Psoas muscle (tissue), 7 donors: ENCODE measurements at regions not wholly inside any gene's neighbourhood (a gene's known extent, or its start where the extent isn't known, plus 50 kb on each side); places are given as distances from the start of the nearest gene placed in this dataset.

Experiments used
- ATAC-seq, 4 donors: fragments of 200-7000 bp; cut with Tn5 transposase; one replicate each; pipeline ENCODE4 v1.9.1; 2020; ENCODE audit warnings: moderate library complexity in 3 of 4, mild to moderate bottlenecking in 2 of 4
- DNase-seq, 2 donors: peaks; one replicate each; pipeline ENCODE4 v3.0.0-alpha.2; 2020
- H3K27ac ChIP-seq: fragments of 200-600 bp; one replicate; pipeline ENCODE4 v1.8.0; 2022
- H3K27me3 ChIP-seq, 3 donors: fragments of 200-600 bp in 1 of 3; one replicate each; pipeline versions ENCODE4 v1.6.1 to v1.8.0; 2013 to 2022; ENCODE audit warnings: low read length in 2 of 3, mild to moderate bottlenecking in 2 of 3, moderate library complexity in 1 of 3; ENCODE audit not compliant: insufficient read depth in 3 of 3
- H3K36me3 ChIP-seq, 2 donors: fragments of 200-600 bp in 1 of 2; one replicate each; pipeline versions ENCODE4 v1.6.1 to v1.8.0; 2013 to 2022; ENCODE audit warnings: low read depth in 1 of 2, mild to moderate bottlenecking in 1 of 2, moderate library complexity in 1 of 2; ENCODE audit not compliant: insufficient read depth in 1 of 2
- H3K4me1 ChIP-seq: fragments of 200-600 bp; one replicate; pipeline ENCODE4 v1.8.0; 2022
- H3K4me3 ChIP-seq: fragments of 200-600 bp; one replicate; pipeline ENCODE4 v1.8.0; 2022; ENCODE audit warnings: mild to moderate bottlenecking
- H3K9me3 ChIP-seq: fragments of 200-600 bp; one replicate; pipeline ENCODE4 v1.8.0; 2022
- WGBS, 3 donors: extraction: QIAGEN DNeasy Blood & Tissue Kit; methylation state at CpG; one replicate each; pipeline versions ENCODE4 v1.1.6 to v1.1.7; 2013; 5-methylcytosine and 5-hydroxymethylcytosine counted together
- intact Hi-C, 2 donors: fragments of 100-400 bp; cut with DNase I; formaldehyde crosslinking; loops; one replicate each; pipeline versions ENCODE4 v1.11.0 to v1.14.2; 2022
- TF ChIP-seq, protein P1 (sequence below): fragments of 200-600 bp; IDR thresholded peaks from one replicate; pipeline ENCODE4 v1.8.0; 2022; ENCODE audit warnings: antibody characterized with exemption
- donor health status: healthy with polysubstance abuse.
- donor health status: DM: no; HTN: no; CAD: no; lungs with moderate emphysema.
- donor health status: Bipolar disorder and iron deficiency.
- donor health status: healthy.
- donor health status: DM: yes; HTN: yes; CAD: no.
- donor health status: DM: no; HTN: no; CAD: no.
- donor health status: DM: yes; HTN: yes; CAD: no.

DNA sequence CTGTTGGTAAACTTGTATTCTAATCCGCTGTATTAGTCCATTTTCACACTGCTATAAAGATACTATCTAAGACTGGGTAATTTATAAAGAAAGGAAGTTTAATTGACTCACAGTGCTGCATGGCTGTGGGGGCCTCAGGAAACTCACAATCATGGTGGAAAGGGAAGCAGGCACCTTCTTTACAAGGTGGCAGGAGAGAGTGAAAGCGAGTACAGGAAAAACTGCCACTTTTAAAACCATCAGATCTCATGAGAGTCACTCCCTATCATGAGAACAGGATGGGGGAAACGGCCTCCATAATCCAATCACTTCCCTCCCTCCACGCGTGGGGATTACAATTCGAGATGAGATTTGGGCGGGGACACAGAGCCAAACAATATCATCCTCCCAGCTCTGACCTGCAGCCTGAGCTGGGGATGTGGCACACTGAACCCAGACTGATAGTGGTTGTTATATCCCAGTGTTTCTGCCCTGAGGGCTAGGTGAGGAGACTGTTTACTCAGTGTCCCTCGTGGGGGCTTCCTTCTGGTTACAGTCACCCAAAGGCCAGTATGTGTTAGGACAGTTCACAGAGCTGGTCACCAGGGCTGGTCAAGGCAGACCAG lies 488.3 kb downstream of the KDM4C start:
- H3K27me3 ChIP-seq = no peaks in the 10 kb centered on the region
- no peaks in the 10 kb centered on the region for H3K9me3 ChIP-seq
- intact Hi-C loops = no loop called here
- TF ChIP-seq, protein P1, sequence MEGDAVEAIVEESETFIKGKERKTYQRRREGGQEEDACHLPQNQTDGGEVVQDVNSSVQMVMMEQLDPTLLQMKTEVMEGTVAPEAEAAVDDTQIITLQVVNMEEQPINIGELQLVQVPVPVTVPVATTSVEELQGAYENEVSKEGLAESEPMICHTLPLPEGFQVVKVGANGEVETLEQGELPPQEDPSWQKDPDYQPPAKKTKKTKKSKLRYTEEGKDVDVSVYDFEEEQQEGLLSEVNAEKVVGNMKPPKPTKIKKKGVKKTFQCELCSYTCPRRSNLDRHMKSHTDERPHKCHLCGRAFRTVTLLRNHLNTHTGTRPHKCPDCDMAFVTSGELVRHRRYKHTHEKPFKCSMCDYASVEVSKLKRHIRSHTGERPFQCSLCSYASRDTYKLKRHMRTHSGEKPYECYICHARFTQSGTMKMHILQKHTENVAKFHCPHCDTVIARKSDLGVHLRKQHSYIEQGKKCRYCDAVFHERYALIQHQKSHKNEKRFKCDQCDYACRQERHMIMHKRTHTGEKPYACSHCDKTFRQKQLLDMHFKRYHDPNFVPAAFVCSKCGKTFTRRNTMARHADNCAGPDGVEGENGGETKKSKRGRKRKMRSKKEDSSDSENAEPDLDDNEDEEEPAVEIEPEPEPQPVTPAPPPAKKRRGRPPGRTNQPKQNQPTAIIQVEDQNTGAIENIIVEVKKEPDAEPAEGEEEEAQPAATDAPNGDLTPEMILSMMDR = no peak
- H3K36me3 ChIP-seq = no peaks in the 10 kb centered on the region
- DNase-seq (no peak), ATAC-seq (no peak)
- no peak overlapping the region for H3K4me3 ChIP-seq
- no peaks in the 10 kb centered on the region for H3K4me1 ChIP-seq
- WGBS, 3 donors = 78 to 81% (median 79%) methylated on average over 8 of the region's 8 CpGs
- H3K27ac ChIP-seq = no peak overlapping the region

DNA sequence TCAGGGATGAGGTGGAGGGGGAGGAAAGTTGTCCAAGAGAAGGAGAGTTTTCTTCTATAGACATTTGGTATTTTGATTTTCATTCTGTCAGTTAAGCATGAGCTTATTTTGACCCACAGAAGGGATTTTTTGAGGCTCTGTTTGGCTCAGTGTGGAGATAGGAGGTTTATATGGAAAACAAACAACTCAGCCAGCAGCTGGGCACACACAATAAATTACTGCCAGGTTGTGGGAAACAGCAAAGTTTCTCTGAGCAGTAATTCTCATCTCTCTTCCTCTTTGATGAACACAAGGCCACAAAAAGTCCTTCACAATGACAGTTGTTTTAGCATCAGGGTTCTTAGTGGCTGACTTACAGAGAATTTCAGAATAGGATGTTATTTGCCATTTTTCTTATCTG lies 486.1 kb downstream of the KDM4C start:
- no peaks in the 10 kb centered on the region for H3K4me1 ChIP-seq
- no peaks in the 10 kb centered on the region for H3K27me3 ChIP-seq
- no peak overlapping the region for H3K27ac ChIP-seq
- intact Hi-C loops = no loop called here
- no peak overlapping the region for H3K4me3 ChIP-seq
- no peak for DNase-seq
- H3K36me3 ChIP-seq = no peaks in the 10 kb centered on the region
- no peak for ATAC-seq
- TF ChIP-seq, protein P1 = no peak
- H3K9me3 ChIP-seq = no peaks in the 10 kb centered on the region

DNA sequence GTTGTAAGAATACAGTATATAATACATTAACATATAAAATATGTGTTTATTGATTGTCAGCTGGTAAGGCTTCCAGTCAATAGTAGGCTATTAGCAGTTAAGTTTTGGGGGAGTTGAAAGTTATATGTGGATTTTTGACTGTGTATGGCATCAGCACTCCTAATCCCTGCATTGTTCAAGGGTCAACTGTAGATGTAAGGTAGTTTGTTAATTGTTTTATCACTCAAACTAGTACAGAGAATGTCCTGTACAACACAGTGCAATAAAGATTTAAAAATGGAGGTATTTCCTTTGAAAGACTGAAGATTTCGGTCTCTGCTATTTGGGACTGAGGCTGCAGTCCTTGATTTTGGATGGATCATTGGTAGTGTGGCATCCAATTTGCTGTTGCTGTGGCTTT lies 484.4 kb downstream of the KDM4C start:
- DNase-seq = no peak
- no peak overlapping the region for H3K27ac ChIP-seq
- 97 to 100% (median 97%) methylated on average over 1 of the region's 1 CpG for WGBS, 3 donors
- no peaks in the 10 kb centered on the region for H3K27me3 ChIP-seq
- no peaks in the 10 kb centered on the region for H3K36me3 ChIP-seq
- intact Hi-C loops = no loop called here
- TF ChIP-seq, protein P1 = no peak
- H3K4me3 ChIP-seq = no peak overlapping the region
- no peak for ATAC-seq
- H3K4me1 ChIP-seq = no peaks in the 10 kb centered on the region
- no peaks in the 10 kb centered on the region for H3K9me3 ChIP-seq

DNA sequence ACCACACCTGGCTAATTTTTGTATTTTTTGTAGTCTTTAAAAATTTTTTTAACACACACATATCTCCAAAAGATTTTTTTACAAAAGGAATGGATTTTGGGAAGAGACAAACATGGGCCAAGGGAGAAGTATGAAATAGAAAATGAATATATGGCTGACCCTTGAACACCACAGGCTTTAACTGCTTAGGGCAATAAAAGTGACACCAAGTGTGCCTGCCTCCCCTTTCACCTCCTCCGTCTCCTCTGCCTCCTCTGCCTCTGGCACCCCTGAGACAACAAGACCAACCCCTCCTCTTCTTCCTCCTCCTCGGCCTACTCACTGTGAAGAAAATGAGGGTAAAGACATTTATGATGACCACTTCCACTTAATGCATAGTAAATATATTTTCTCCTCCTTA lies 483.9 kb downstream of the KDM4C start:
- Histone ChIP-seq H3K4me1 (no peaks in the 10 kb centered on the region), H3K27ac (no peak overlapping the region), H3K9me3 (no peaks in the 10 kb centered on the region), H3K36me3 (no peaks in the 10 kb centered on the region), H3K27me3 (no peaks in the 10 kb centered on the region), H3K4me3 (no peak overlapping the region)
- intact Hi-C loops = no loop called here
- 81 to 94% (median 94%) methylated on average over 2 of the region's 2 CpGs for WGBS, 3 donors
- TF ChIP-seq, protein P1 = no peak
- ATAC-seq (no peak), DNase-seq (no peak)
